K562 (cell line): ENCODE measurements at regions not wholly inside any gene's neighbourhood (a gene's known extent, or its start where the extent isn't known, plus 50 kb on each side); places are given as distances from the start of the nearest gene placed in this dataset.

ENCODE experiments used
- FOXJ3 ChIP-seq: sonication (generic); formaldehyde crosslinking; IDR thresholded peaks from 2 replicates; pipeline ENCODE4 v1.4.0; 2020; ENCODE audit warnings: mild to moderate bottlenecking, missing genetic modification reagents
- ZFP1 ChIP-seq: fragments of 450-650 bp; formaldehyde crosslinking; IDR thresholded peaks from 2 replicates; pipeline ENCODE4 v1.4.0; 2020; ENCODE audit warnings: mild to moderate bottlenecking, mixed read lengths
- ZNF12 ChIP-seq: sonication (generic); formaldehyde crosslinking; IDR thresholded peaks from 2 replicates; pipeline ENCODE4 v1.4.0; 2020; ENCODE audit warnings: mild to moderate bottlenecking, missing genetic modification reagents
- ZNF23 ChIP-seq: fragments of 250-450 bp; sonication (Bioruptor Pico); IDR thresholded peaks from 2 replicates; pipeline ENCODE4 v1.4.0; 2020; ENCODE audit warnings: mild to moderate bottlenecking
- ZNF57 ChIP-seq: fragments of 450-650 bp; formaldehyde crosslinking; IDR thresholded peaks from 2 replicates; pipeline ENCODE4 v1.4.0; 2020; ENCODE audit warnings: mild to moderate bottlenecking, moderate library complexity
- TF ChIP-seq, protein P1 (sequence below): sonication (generic); formaldehyde crosslinking; IDR thresholded peaks from 2 replicates; pipeline ENCODE4 v1.8.1; 2023; ENCODE audit warnings: mild to moderate bottlenecking, missing genetic modification reagents
- TF ChIP-seq, protein P2 (sequence below): sonication (generic); formaldehyde crosslinking; IDR thresholded peaks from 2 replicates; pipeline ENCODE4 v1.8.1; 2023; ENCODE audit warnings: mild to moderate bottlenecking, missing genetic modification reagents, moderate library complexity
- TF ChIP-seq, protein P3 (sequence below): fragments of 450-650 bp; formaldehyde crosslinking; IDR thresholded peaks from 2 replicates; pipeline ENCODE4 v1.4.0; 2020; ENCODE audit warnings: mild to moderate bottlenecking
- TF ChIP-seq, protein P4 (sequence below), 3 experiments: IDR thresholded peaks in 2 of 3; conservative IDR thresholded peaks in 1 of 3; 2 replicates each; pipeline ENCODE4 v1.5.1; 2011 to 2012; ENCODE audit warnings: low read length in 3 of 3, mild to moderate bottlenecking in 3 of 3, control low read depth in 2 of 3, improper control_type of control experiment in 1 of 3, inconsistent platforms in 1 of 3, low read depth in 1 of 3, mixed read lengths in 1 of 3, moderate library complexity in 1 of 3; ENCODE audit not compliant: insufficient read depth in 2 of 3
- TF ChIP-seq, protein P5 (sequence below): sonication (generic); formaldehyde crosslinking; IDR thresholded peaks from 2 replicates; pipeline ENCODE4 v1.8.0; 2023; ENCODE audit warnings: missing genetic modification reagents, mild to moderate bottlenecking, borderline replicate concordance

DNA sequence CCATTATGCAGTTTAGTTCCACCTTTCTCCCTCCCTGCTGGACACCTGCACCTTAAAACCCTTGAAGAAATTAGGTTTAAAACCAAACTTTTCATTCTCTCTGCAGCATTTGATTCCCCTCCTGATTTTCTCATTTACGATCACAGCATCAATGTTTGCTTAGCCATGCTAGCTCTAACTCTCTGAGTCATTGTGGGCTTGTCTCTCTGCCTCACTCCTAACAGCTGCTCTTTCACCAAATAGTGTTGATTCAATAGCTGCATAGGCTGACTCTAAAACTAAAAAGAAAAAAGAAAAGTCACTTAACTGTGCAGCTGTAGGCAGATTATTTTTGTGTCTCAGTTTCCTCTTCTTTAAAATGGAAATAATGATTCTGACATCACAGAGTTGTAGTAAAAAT is 1124.9 kb downstream of the DIAPH3 start:
- TF ChIP-seq, protein P1, sequence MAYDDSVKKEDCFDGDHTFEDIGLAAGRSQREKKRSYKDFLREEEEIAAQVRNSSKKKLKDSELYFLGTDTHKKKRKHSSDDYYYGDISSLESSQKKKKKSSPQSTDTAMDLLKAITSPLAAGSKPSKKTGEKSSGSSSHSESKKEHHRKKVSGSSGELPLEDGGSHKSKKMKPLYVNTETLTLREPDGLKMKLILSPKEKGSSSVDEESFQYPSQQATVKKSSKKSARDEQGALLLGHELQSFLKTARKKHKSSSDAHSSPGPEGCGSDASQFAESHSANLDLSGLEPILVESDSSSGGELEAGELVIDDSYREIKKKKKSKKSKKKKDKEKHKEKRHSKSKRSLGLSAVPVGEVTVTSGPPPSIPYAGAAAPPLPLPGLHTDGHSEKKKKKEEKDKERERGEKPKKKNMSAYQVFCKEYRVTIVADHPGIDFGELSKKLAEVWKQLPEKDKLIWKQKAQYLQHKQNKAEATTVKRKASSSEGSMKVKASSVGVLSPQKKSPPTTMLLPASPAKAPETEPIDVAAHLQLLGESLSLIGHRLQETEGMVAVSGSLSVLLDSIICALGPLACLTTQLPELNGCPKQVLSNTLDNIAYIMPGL (CRISPR knock-in tag): no peak
- TF ChIP-seq, protein P2, sequence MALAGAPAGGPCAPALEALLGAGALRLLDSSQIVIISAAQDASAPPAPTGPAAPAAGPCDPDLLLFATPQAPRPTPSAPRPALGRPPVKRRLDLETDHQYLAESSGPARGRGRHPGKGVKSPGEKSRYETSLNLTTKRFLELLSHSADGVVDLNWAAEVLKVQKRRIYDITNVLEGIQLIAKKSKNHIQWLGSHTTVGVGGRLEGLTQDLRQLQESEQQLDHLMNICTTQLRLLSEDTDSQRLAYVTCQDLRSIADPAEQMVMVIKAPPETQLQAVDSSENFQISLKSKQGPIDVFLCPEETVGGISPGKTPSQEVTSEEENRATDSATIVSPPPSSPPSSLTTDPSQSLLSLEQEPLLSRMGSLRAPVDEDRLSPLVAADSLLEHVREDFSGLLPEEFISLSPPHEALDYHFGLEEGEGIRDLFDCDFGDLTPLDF: no peak
- TF ChIP-seq ZNF57 (CRISPR knock-in tag) (no peak), ZNF12 (CRISPR knock-in tag) (no peak), ZNF23 (CRISPR knock-in tag) (no peak), ZFP1 (no peak), FOXJ3 (CRISPR knock-in tag) (no peak)
- TF ChIP-seq, protein P3, sequence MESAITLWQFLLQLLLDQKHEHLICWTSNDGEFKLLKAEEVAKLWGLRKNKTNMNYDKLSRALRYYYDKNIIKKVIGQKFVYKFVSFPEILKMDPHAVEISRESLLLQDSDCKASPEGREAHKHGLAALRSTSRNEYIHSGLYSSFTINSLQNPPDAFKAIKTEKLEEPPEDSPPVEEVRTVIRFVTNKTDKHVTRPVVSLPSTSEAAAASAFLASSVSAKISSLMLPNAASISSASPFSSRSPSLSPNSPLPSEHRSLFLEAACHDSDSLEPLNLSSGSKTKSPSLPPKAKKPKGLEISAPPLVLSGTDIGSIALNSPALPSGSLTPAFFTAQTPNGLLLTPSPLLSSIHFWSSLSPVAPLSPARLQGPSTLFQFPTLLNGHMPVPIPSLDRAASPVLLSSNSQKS (CRISPR knock-in tag): no peak
- TF ChIP-seq, protein P4, sequence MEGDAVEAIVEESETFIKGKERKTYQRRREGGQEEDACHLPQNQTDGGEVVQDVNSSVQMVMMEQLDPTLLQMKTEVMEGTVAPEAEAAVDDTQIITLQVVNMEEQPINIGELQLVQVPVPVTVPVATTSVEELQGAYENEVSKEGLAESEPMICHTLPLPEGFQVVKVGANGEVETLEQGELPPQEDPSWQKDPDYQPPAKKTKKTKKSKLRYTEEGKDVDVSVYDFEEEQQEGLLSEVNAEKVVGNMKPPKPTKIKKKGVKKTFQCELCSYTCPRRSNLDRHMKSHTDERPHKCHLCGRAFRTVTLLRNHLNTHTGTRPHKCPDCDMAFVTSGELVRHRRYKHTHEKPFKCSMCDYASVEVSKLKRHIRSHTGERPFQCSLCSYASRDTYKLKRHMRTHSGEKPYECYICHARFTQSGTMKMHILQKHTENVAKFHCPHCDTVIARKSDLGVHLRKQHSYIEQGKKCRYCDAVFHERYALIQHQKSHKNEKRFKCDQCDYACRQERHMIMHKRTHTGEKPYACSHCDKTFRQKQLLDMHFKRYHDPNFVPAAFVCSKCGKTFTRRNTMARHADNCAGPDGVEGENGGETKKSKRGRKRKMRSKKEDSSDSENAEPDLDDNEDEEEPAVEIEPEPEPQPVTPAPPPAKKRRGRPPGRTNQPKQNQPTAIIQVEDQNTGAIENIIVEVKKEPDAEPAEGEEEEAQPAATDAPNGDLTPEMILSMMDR (IDR thresholded peaks at IDR 0.05 in 2 of 3, conservative IDR thresholded peaks at IDR 0.05 in 1 of 3; ENCODE audit: insufficient read depth in 2 of 3, low read depth in 1 of 3, low read length in 3 of 3): no peak
- TF ChIP-seq, protein P5, sequence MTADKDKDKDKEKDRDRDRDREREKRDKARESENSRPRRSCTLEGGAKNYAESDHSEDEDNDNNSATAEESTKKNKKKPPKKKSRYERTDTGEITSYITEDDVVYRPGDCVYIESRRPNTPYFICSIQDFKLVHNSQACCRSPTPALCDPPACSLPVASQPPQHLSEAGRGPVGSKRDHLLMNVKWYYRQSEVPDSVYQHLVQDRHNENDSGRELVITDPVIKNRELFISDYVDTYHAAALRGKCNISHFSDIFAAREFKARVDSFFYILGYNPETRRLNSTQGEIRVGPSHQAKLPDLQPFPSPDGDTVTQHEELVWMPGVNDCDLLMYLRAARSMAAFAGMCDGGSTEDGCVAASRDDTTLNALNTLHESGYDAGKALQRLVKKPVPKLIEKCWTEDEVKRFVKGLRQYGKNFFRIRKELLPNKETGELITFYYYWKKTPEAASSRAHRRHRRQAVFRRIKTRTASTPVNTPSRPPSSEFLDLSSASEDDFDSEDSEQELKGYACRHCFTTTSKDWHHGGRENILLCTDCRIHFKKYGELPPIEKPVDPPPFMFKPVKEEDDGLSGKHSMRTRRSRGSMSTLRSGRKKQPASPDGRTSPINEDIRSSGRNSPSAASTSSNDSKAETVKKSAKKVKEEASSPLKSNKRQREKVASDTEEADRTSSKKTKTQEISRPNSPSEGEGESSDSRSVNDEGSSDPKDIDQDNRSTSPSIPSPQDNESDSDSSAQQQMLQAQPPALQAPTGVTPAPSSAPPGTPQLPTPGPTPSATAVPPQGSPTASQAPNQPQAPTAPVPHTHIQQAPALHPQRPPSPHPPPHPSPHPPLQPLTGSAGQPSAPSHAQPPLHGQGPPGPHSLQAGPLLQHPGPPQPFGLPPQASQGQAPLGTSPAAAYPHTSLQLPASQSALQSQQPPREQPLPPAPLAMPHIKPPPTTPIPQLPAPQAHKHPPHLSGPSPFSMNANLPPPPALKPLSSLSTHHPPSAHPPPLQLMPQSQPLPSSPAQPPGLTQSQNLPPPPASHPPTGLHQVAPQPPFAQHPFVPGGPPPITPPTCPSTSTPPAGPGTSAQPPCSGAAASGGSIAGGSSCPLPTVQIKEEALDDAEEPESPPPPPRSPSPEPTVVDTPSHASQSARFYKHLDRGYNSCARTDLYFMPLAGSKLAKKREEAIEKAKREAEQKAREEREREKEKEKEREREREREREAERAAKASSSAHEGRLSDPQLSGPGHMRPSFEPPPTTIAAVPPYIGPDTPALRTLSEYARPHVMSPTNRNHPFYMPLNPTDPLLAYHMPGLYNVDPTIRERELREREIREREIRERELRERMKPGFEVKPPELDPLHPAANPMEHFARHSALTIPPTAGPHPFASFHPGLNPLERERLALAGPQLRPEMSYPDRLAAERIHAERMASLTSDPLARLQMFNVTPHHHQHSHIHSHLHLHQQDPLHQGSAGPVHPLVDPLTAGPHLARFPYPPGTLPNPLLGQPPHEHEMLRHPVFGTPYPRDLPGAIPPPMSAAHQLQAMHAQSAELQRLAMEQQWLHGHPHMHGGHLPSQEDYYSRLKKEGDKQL (CRISPR knock-in tag): no peak
